KMS-11 (cell line): ENCODE measurements at regions not wholly inside any gene's neighbourhood (a gene's known extent, or its start where the extent isn't known, plus 50 kb on each side); places are given as distances from the start of the nearest gene placed in this dataset.

Source experiments
- H2AFZ ChIP-seq: fragments of 200-600 bp; sonication (generic); 2 replicates; pipeline ENCODE4 v1.6.1; 2016; ENCODE audit warnings: antibody characterized with exemption, mixed run types, low read depth
- H3K27ac ChIP-seq: fragments of 200-600 bp; sonication (generic); 2 replicates; pipeline ENCODE4 v1.6.1; 2016; ENCODE audit warnings: mild to moderate bottlenecking, mixed run types
- H3K27me3 ChIP-seq: fragments of 200-600 bp; sonication (generic); 2 replicates; pipeline ENCODE4 v1.6.1; 2017; ENCODE audit warnings: mild to moderate bottlenecking, low read depth, mixed run types, moderate library complexity; ENCODE audit not compliant: insufficient read depth
- H3K36me3 ChIP-seq: fragments of 200-600 bp; sonication (generic); 2 replicates; pipeline ENCODE4 v1.6.1; 2017; ENCODE audit warnings: mild to moderate bottlenecking, mixed run types; ENCODE audit not compliant: insufficient read depth
- H3K4me1 ChIP-seq: fragments of 200-600 bp; sonication (generic); 2 replicates; pipeline ENCODE4 v1.6.1; 2016; ENCODE audit warnings: mild to moderate bottlenecking, low read depth, mixed run types; ENCODE audit not compliant: poor library complexity, severe bottlenecking
- H3K4me2 ChIP-seq: fragments of 200-600 bp; sonication (generic); 2 replicates; pipeline ENCODE4 v1.7.0; 2016; ENCODE audit warnings: mild to moderate bottlenecking, mixed run types
- H3K4me3 ChIP-seq: fragments of 200-600 bp; sonication (generic); IDR thresholded peaks from 2 replicates; pipeline ENCODE4 v1.6.1; 2017; ENCODE audit warnings: low read depth, low read length, mixed read lengths; ENCODE audit not compliant: insufficient read depth
- H3K79me2 ChIP-seq: fragments of 200-600 bp; sonication (generic); 2 replicates; pipeline ENCODE4 v1.6.1; 2016; ENCODE audit warnings: low read depth, mixed run types; ENCODE audit not compliant: insufficient read depth
- H3K9ac ChIP-seq: fragments of 200-600 bp; sonication (generic); 2 replicates; pipeline ENCODE4 v1.6.1; 2016; ENCODE audit warnings: mild to moderate bottlenecking, mixed run types
- H4K20me1 ChIP-seq: fragments of 200-600 bp; sonication (generic); 2 replicates; pipeline ENCODE4 v1.6.1; 2016; ENCODE audit warnings: mild to moderate bottlenecking, mixed run types; ENCODE audit not compliant: insufficient read depth
- CTCF ChIP-seq: fragments of 200-600 bp; sonication (generic); conservative IDR thresholded peaks from 2 replicates; pipeline ENCODE4 v1.6.1; 2017; ENCODE audit warnings: low read depth, mild to moderate bottlenecking, antibody characterized with exemption, low read length, moderate library complexity, mixed read lengths

- Histone ChIP-seq H4K20me1 (0 out of 2 replicates have a peak, but pooled peaks cover 3% of the 10 kb centered on the region), H3K36me3 (no peaks in the 10 kb centered on the region), H3K9ac (no peak overlapping the region), H3K4me3 (no peak overlapping the region), H3K79me2 (peaks cover 29% of the 10 kb centered on the region; the same call in 1 of the 2 replicates), H2AFZ (no peak overlapping the region), H3K4me1 (peaks cover 24% of the 10 kb centered on the region), H3K27ac (no peak overlapping the region), H3K27me3 (no peaks in the 10 kb centered on the region), H3K4me2 (no peak overlapping the region)
- no peak for TF ChIP-seq CTCF
These were observed 255.1 kb upstream of the MKLN1 start for GRCh38 chr7:131072505-131073091.

- H3K27ac ChIP-seq, result no peak overlapping the region
- no peaks in the 10 kb centered on the region for H3K36me3 ChIP-seq
- H3K9ac ChIP-seq, result no peak overlapping the region
- no peak overlapping the region for H2AFZ ChIP-seq
- 0 out of 2 replicates have a peak, but pooled peaks cover 3% of the 10 kb centered on the region for H4K20me1 ChIP-seq
- H3K27me3 ChIP-seq, result no peaks in the 10 kb centered on the region
- H3K4me1 ChIP-seq, result peaks cover 24% of the 10 kb centered on the region
- no peak for TF ChIP-seq CTCF
- no peak overlapping the region for H3K4me3 ChIP-seq
- H3K79me2 ChIP-seq, result peaks cover 40% of the 10 kb centered on the region; the same call in 1 of the 2 replicates
- no peak overlapping the region for H3K4me2 ChIP-seq
These were observed 253.6 kb upstream of the MKLN1 start for GRCh38 chr7:131074043-131074442.

- Histone ChIP-seq H3K4me1 (peaks cover 18% of the 10 kb centered on the region), H3K4me2 (no peak overlapping the region), H2AFZ (no peak overlapping the region), H3K27me3 (no peaks in the 10 kb centered on the region), H3K36me3 (no peaks in the 10 kb centered on the region), H3K27ac (no peak overlapping the region), H3K9ac (no peak overlapping the region), H3K4me3 (no peak overlapping the region), H3K79me2 (peaks cover 45% of the 10 kb centered on the region; the same call in 1 of the 2 replicates), H4K20me1 (0 out of 2 replicates have a peak, but pooled peaks cover 3% of the 10 kb centered on the region)
- no peak for TF ChIP-seq CTCF
These were observed 253.1 kb upstream of the MKLN1 start for GRCh38 chr7:131074585-131074984.

- TF ChIP-seq CTCF, result no peak
- H3K4me2 ChIP-seq, result no peak overlapping the region
- H4K20me1 ChIP-seq, result 0 out of 2 replicates have a peak, but pooled peaks cover 3% of the 10 kb centered on the region
- no peaks in the 10 kb centered on the region for H3K36me3 ChIP-seq
- H3K9ac ChIP-seq, result no peak overlapping the region
- H3K4me3 ChIP-seq, result no peak overlapping the region
- peaks cover 17% of the 10 kb centered on the region for H3K4me1 ChIP-seq
- H2AFZ ChIP-seq, result no peak overlapping the region
- H3K27ac ChIP-seq, result no peak overlapping the region
- H3K79me2 ChIP-seq, result peaks cover 48% of the 10 kb centered on the region; the same call in 1 of the 2 replicates
- H3K27me3 ChIP-seq, result no peaks in the 10 kb centered on the region
These were observed 252.3 kb upstream of the MKLN1 start for GRCh38 chr7:131075406-131075805.
